ENCODE measurements at regions not wholly inside any gene's neighbourhood (a gene's known extent, or its start where the extent isn't known, plus 50 kb on each side); places are given as distances from the start of the nearest gene placed in this dataset.

DNA sequence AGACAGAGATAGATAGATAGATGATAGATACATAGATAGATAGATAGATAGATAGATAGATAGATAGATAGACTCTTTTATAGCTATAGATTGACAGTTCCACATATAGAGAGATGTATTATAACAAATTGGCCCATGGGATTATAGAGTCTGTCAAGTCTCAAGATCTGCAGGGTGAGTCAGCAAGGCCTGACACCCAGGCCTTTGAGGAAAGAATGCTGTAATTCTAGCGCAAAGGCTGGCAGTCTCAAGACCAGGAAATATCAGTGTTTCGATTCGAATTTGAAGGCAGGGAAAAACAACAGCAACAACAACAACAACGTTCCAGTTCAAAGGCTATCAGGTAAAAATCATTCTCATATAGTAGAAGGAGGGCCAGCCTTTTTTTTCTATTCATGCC is 339.2 kb upstream of the CDH9 start:
- H3K79me2 ChIP-seq (replicated peaks; ENCODE audit: insufficient read depth) = no peaks in the 10 kb centered on the region
- no peak overlapping the region for H3K27ac ChIP-seq (ENCODE audit: low read depth)
- Mint-ChIP-seq H3K27ac (peak overlapping the region; percentile 76), H3K4me3 (no peak overlapping the region), H3K9me3 (no peaks in the 10 kb centered on the region), H3K36me3 (ENCODE audit: low read depth) (no peaks in the 10 kb centered on the region), H3K4me1 (peaks cover 2% of the 10 kb centered on the region; the same call in 2 of the 3 replicates), H3K27me3 (ENCODE audit: insufficient read depth, low read depth, poor library complexity) (no peaks in the 10 kb centered on the region)
- no peaks in the 10 kb centered on the region for H3K9me2 ChIP-seq (ENCODE audit: insufficient read depth)
- TF ChIP-seq EZH2 (IDR thresholded peaks at IDR 0.05; ENCODE audit: low read depth, unreplicated experiment) (no peak), STAT1 (IDR thresholded peaks at IDR 0.05; ENCODE audit: unreplicated experiment) (no peak)
- H3K36me3 ChIP-seq (ENCODE audit: insufficient read depth) = no peaks in the 10 kb centered on the region
- H3K27me3 ChIP-seq (ENCODE audit: insufficient read depth) = no peaks in the 10 kb centered on the region
- H3K4me2 ChIP-seq = no peak overlapping the region
- H3F3A ChIP-seq (replicated peaks; ENCODE audit: low read depth) = no peaks in the 10 kb centered on the region
- peak; percentile 18 for DNase-seq (ENCODE audit: low spot score)
- no peaks in the 10 kb centered on the region for H3K4me1 ChIP-seq (ENCODE audit: insufficient read depth)
- no peak for ATAC-seq
- H3K4me3 ChIP-seq = no peak overlapping the region
- H4K20me1 ChIP-seq (replicated peaks; ENCODE audit: insufficient read depth) = no peaks in the 10 kb centered on the region
- H2AFZ ChIP-seq = no peak overlapping the region

DNA sequence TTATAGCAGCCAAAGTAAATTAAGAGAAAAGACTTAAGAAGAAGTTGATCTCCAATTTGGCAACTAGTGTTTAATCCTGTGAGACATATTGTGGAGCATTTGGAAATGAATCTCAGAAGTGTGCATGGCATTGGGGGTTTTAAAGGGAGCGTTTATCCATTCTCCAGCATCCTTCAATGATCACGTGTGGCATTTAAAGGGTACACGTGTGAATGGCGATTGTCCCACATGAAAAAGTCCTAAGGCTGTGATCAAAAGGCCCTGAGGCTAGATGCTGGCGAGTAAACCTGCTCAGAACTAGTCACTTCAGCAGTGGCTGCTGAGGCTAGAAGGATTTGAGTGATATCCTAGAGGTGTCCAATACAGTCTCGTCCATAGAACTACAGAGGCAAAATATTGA is 315.6 kb upstream of the CDH9 start:
- Mint-ChIP-seq H3K9me3 (no peaks in the 10 kb centered on the region), H3K27me3 (ENCODE audit: insufficient read depth, low read depth, poor library complexity) (no peaks in the 10 kb centered on the region), H3K27ac (no peak overlapping the region), H3K4me3 (no peak overlapping the region), H3K4me1 (no peaks in the 10 kb centered on the region), H3K36me3 (ENCODE audit: low read depth) (no peaks in the 10 kb centered on the region)
- no peaks in the 10 kb centered on the region for H4K20me1 ChIP-seq (replicated peaks; ENCODE audit: insufficient read depth)
- no peaks in the 10 kb centered on the region for H3K27me3 ChIP-seq (ENCODE audit: insufficient read depth)
- no peak overlapping the region for H3K27ac ChIP-seq (ENCODE audit: low read depth)
- H3K4me3 ChIP-seq = no peak overlapping the region
- no peak overlapping the region for H2AFZ ChIP-seq
- ATAC-seq (no peak), DNase-seq (ENCODE audit: low spot score) (no peak)
- no peaks in the 10 kb centered on the region for H3K36me3 ChIP-seq (ENCODE audit: insufficient read depth)
- no peak overlapping the region for H3K4me2 ChIP-seq
- H3K9me2 ChIP-seq (ENCODE audit: insufficient read depth) = no peaks in the 10 kb centered on the region
- H3K4me1 ChIP-seq (ENCODE audit: insufficient read depth) = no peaks in the 10 kb centered on the region
- H3K79me2 ChIP-seq (replicated peaks; ENCODE audit: insufficient read depth) = no peaks in the 10 kb centered on the region
- no peaks in the 10 kb centered on the region for H3F3A ChIP-seq (replicated peaks; ENCODE audit: low read depth)
- TF ChIP-seq NANOG (IDR thresholded peaks at IDR 0.05; ENCODE audit: borderline replicate concordance) = no peak
- no peak for TF ChIP-seq EZH2 (IDR thresholded peaks at IDR 0.05; ENCODE audit: low read depth, unreplicated experiment)
- TF ChIP-seq, protein P1, sequence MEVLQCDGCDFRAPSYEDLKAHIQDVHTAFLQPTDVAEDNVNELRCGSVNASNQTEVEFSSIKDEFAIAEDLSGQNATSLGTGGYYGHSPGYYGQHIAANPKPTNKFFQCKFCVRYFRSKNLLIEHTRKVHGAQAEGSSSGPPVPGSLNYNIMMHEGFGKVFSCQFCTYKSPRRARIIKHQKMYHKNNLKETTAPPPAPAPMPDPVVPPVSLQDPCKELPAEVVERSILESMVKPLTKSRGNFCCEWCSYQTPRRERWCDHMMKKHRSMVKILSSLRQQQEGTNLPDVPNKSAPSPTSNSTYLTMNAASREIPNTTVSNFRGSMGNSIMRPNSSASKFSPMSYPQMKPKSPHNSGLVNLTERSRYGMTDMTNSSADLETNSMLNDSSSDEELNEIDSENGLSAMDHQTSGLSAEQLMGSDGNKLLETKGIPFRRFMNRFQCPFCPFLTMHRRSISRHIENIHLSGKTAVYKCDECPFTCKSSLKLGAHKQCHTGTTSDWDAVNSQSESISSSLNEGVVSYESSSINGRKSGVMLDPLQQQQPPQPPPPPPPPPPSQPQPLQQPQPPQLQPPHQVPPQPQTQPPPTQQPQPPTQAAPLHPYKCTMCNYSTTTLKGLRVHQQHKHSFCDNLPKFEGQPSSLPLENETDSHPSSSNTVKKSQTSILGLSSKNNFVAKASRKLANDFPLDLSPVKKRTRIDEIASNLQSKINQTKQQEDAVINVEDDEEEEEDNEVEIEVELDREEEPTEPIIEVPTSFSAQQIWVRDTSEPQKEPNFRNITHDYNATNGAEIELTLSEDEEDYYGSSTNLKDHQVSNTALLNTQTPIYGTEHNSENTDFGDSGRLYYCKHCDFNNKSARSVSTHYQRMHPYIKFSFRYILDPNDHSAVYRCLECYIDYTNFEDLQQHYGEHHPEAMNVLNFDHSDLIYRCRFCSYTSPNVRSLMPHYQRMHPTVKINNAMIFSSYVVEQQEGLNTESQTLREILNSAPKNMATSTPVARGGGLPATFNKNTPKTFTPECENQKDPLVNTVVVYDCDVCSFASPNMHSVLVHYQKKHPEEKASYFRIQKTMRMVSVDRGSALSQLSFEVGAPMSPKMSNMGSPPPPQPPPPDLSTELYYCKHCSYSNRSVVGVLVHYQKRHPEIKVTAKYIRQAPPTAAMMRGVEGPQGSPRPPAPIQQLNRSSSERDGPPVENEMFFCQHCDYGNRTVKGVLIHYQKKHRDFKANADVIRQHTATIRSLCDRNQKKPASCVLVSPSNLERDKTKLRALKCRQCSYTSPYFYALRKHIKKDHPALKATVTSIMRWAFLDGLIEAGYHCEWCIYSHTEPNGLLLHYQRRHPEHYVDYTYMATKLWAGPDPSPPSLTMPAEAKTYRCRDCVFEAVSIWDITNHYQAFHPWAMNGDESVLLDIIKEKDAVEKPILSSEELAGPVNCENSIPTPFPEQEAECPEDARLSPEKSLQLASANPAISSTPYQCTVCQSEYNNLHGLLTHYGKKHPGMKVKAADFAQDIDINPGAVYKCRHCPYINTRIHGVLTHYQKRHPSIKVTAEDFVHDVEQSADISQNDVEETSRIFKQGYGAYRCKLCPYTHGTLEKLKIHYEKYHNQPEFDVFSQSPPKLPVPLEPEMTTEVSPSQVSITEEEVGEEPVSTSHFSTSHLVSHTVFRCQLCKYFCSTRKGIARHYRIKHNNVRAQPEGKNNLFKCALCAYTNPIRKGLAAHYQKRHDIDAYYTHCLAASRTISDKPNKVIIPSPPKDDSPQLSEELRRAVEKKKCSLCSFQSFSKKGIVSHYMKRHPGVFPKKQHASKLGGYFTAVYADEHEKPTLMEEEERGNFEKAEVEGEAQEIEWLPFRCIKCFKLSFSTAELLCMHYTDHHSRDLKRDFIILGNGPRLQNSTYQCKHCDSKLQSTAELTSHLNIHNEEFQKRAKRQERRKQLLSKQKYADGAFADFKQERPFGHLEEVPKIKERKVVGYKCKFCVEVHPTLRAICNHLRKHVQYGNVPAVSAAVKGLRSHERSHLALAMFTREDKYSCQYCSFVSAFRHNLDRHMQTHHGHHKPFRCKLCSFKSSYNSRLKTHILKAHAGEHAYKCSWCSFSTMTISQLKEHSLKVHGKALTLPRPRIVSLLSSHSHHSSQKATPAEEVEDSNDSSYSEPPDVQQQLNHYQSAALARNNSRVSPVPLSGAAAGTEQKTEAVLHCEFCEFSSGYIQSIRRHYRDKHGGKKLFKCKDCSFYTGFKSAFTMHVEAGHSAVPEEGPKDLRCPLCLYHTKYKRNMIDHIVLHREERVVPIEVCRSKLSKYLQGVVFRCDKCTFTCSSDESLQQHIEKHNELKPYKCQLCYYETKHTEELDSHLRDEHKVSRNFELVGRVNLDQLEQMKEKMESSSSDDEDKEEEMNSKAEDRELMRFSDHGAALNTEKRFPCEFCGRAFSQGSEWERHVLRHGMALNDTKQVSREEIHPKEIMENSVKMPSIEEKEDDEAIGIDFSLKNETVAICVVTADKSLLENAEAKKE (CRISPR knock-in tag; IDR thresholded peaks at IDR 0.05) = no peak
- TF ChIP-seq STAT1 (IDR thresholded peaks at IDR 0.05; ENCODE audit: unreplicated experiment) = no peak

Data from GM23338 (cell line).